ENCODE measurements at regions not wholly inside any gene's neighbourhood (a gene's known extent, or its start where the extent isn't known, plus 50 kb on each side); places are given as distances from the start of the nearest gene placed in this dataset.

DNA sequence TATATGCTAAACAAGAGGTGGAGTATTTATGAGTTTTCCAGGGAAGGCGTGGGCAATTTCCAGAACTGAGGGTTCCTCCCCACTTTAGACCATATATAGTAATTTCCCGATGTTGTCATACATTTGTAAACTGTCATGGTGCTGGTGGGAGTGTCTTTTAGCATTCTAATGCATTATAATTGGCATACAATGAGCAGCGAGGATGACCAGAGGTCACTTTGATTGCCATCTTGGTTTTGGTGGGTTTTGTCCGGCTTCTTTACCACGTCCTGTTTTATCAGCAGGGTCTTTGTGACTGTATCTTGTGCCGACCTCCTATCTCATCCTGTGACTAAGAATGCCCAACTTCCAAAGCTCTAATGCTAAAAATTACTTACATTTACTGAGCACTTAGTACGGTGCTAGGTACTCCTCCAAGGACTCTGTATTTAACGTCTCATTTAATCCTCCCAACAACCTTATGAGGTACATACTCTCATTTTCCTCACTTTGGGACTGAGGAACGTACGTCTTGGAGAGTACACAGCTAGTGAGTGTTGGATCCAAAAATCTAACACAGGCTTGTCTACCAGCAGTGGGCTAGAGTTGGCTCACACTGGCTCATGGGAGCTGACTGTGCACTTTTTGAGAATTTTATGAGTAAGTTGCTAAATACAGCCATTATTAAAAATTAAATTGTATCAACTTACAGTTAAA is 144.8 kb upstream of the NEBL start:
- H3K4me1 ChIP-seq (ENCODE audit: control insufficient read depth, extremely low read depth, insufficient read depth, low read length), result no peaks in the 10 kb centered on the region

DNA sequence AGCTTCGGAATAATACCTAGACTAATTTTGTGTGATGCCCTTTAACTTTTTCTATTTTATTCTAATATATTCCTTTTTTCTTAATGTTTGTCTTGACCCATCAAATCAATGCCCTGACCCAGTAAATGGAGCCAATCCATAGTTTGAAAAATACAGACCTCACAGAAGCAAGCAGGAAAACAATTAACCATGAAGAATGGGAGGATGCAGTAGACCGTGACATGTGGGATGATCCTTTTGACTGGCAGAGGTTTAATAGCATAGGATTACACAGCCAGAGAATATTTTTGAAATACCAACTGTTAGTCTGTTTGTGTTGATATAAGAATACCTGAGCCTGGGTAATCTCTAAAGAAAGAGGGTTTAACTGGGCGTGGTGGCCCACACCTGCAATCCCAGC is 142.6 kb upstream of the NEBL start:
- TF ChIP-seq, protein P1, sequence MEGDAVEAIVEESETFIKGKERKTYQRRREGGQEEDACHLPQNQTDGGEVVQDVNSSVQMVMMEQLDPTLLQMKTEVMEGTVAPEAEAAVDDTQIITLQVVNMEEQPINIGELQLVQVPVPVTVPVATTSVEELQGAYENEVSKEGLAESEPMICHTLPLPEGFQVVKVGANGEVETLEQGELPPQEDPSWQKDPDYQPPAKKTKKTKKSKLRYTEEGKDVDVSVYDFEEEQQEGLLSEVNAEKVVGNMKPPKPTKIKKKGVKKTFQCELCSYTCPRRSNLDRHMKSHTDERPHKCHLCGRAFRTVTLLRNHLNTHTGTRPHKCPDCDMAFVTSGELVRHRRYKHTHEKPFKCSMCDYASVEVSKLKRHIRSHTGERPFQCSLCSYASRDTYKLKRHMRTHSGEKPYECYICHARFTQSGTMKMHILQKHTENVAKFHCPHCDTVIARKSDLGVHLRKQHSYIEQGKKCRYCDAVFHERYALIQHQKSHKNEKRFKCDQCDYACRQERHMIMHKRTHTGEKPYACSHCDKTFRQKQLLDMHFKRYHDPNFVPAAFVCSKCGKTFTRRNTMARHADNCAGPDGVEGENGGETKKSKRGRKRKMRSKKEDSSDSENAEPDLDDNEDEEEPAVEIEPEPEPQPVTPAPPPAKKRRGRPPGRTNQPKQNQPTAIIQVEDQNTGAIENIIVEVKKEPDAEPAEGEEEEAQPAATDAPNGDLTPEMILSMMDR (optimal IDR thresholded peaks at IDR 0.05 in 1 of 3, IDR thresholded peaks at IDR 0.05 in 1 of 3, conservative IDR thresholded peaks at IDR 0.05 in 1 of 3; ENCODE audit: extremely low read depth in 1 of 3, insufficient read depth in 2 of 3, low read length in 3 of 3), result no peak
- no peak for TF ChIP-seq EZH2 (IDR thresholded peaks at IDR 0.05; ENCODE audit: low read length)
- Histone ChIP-seq H3K9ac (ENCODE audit: control insufficient read depth, extremely low read depth, insufficient read depth, low read length) (no peak overlapping the region), H3K4me1 (ENCODE audit: control insufficient read depth, extremely low read depth, insufficient read depth, low read length) (no peaks in the 10 kb centered on the region), H4K20me1 (ENCODE audit: control insufficient read depth, extremely low read depth, insufficient read depth, low read length) (no peaks in the 10 kb centered on the region), H3K27ac (ENCODE audit: control insufficient read depth, insufficient read depth, low read length) (no peak overlapping the region), H3K9me1 (ENCODE audit: control insufficient read depth, extremely low read depth, insufficient read depth, low read length) (no peaks in the 10 kb centered on the region), H3K79me2 (ENCODE audit: control insufficient read depth, insufficient read depth, low read length) (no peaks in the 10 kb centered on the region), H3K27me3 (ENCODE audit: control insufficient read depth, extremely low read depth, insufficient read depth, low read length) (no peaks in the 10 kb centered on the region), H3K9me3 (ENCODE audit: control insufficient read depth, low read depth, low read length) (no peaks in the 10 kb centered on the region), H3K4me3 (ENCODE audit: control insufficient read depth in 2 of 3, extremely low read depth in 1 of 3, insufficient read depth in 2 of 3, low read depth in 1 of 3, low read length in 3 of 3) (no peak overlapping the region), H3K36me3 (ENCODE audit: control insufficient read depth in 2 of 2, extremely low read depth in 1 of 2, insufficient read depth in 2 of 2, low read length in 2 of 2) (no peaks in the 10 kb centered on the region), H2AFZ (ENCODE audit: control insufficient read depth, low read length) (no peak overlapping the region), H3K4me2 (ENCODE audit: control insufficient read depth, extremely low read depth, insufficient read depth, low read depth, low read length) (no peak overlapping the region)
- dilution Hi-C loops (cut with MboI; ENCODE audit: extremely low pct_ligation_motif_present, low sequenced_read_pairs), result no loop called here
- FAIRE-seq (no peak), DNase-seq (ENCODE audit: low read depth, low spot score) (no peak)

More for the DNA sequence above, 144.8 kb upstream of the NEBL start:
- no peak overlapping the region for H3K9ac ChIP-seq (ENCODE audit: control insufficient read depth, extremely low read depth, insufficient read depth, low read length)
- H3K4me3 ChIP-seq (ENCODE audit: control insufficient read depth in 2 of 3, extremely low read depth in 1 of 3, insufficient read depth in 2 of 3, low read depth in 1 of 3, low read length in 3 of 3), result no peak overlapping the region
- H2AFZ ChIP-seq (ENCODE audit: control insufficient read depth, low read length), result no peak overlapping the region
- TF ChIP-seq EZH2 (IDR thresholded peaks at IDR 0.05; ENCODE audit: low read length), result no peak
- TF ChIP-seq, protein P1 (optimal IDR thresholded peaks at IDR 0.05 in 1 of 3, IDR thresholded peaks at IDR 0.05 in 1 of 3, conservative IDR thresholded peaks at IDR 0.05 in 1 of 3; ENCODE audit: extremely low read depth in 1 of 3, insufficient read depth in 2 of 3, low read length in 3 of 3), result no peak
- no peaks in the 10 kb centered on the region for H4K20me1 ChIP-seq (ENCODE audit: control insufficient read depth, extremely low read depth, insufficient read depth, low read length)
- H3K79me2 ChIP-seq (ENCODE audit: control insufficient read depth, insufficient read depth, low read length), result no peaks in the 10 kb centered on the region
- H3K9me1 ChIP-seq (ENCODE audit: control insufficient read depth, extremely low read depth, insufficient read depth, low read length), result no peaks in the 10 kb centered on the region
- no peaks in the 10 kb centered on the region for H3K36me3 ChIP-seq (ENCODE audit: control insufficient read depth in 2 of 2, extremely low read depth in 1 of 2, insufficient read depth in 2 of 2, low read length in 2 of 2)
- no peaks in the 10 kb centered on the region for H3K27me3 ChIP-seq (ENCODE audit: control insufficient read depth, extremely low read depth, insufficient read depth, low read length)
- no peak for FAIRE-seq
- DNase-seq (ENCODE audit: low read depth, low spot score), result no peak
- dilution Hi-C loops (cut with MboI; ENCODE audit: extremely low pct_ligation_motif_present, low sequenced_read_pairs), result no loop called here
- H3K27ac ChIP-seq (ENCODE audit: control insufficient read depth, insufficient read depth, low read length), result no peak overlapping the region
- no peaks in the 10 kb centered on the region for H3K9me3 ChIP-seq (ENCODE audit: control insufficient read depth, low read depth, low read length)
- no peak overlapping the region for H3K4me2 ChIP-seq (ENCODE audit: control insufficient read depth, extremely low read depth, insufficient read depth, low read depth, low read length)

All from keratinocyte (primary cell).